Peyer's patch (tissue), 4 donors: ENCODE measurements at regions not wholly inside any gene's neighbourhood (a gene's known extent, or its start where the extent isn't known, plus 50 kb on each side); places are given as distances from the start of the nearest gene placed in this dataset.

Experiments
- POLR2A ChIP-seq, 2 donors: fragments of 450-650 bp; IDR thresholded peaks; one replicate each; pipeline ENCODE4 v1.5.1; 2017; ENCODE audit warnings: antibody characterized with exemption in 2 of 2, mild to moderate bottlenecking in 2 of 2, moderate library complexity in 2 of 2
- TF ChIP-seq, protein P1 (sequence below), 6 experiments: fragments of 450-650 bp in 4 of 6; fragments of 200-600 bp in 2 of 6; sonication (generic) in 1 of 6; IDR thresholded peaks; one replicate each; pipeline ENCODE4 v1.5.1; 2017 to 2019; ENCODE audit warnings: antibody characterized with exemption in 6 of 6, mild to moderate bottlenecking in 3 of 6, moderate library complexity in 1 of 6

DNA sequence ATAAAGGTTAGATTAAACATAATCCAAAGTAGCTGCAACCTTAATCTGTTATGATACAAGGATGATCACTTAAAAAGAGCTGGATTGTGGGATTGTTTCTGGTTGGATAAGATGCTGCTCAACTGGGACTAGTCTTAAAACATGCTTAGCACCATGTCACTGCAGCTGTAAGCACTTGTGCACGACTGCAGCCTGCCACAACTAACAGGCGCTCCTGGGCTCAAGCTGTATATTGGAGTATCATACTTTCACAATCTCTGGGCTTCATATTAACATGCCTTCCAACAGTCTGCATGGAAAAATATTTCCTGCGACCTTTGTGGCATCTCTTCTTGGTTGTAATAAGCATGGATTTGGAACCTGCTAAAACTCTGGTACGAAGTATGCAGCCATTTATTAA, 493.0 kb upstream of the PITX2 start:
- TF ChIP-seq POLR2A (IDR thresholded peaks at IDR 0.05) = no peak
- TF ChIP-seq, protein P1, sequence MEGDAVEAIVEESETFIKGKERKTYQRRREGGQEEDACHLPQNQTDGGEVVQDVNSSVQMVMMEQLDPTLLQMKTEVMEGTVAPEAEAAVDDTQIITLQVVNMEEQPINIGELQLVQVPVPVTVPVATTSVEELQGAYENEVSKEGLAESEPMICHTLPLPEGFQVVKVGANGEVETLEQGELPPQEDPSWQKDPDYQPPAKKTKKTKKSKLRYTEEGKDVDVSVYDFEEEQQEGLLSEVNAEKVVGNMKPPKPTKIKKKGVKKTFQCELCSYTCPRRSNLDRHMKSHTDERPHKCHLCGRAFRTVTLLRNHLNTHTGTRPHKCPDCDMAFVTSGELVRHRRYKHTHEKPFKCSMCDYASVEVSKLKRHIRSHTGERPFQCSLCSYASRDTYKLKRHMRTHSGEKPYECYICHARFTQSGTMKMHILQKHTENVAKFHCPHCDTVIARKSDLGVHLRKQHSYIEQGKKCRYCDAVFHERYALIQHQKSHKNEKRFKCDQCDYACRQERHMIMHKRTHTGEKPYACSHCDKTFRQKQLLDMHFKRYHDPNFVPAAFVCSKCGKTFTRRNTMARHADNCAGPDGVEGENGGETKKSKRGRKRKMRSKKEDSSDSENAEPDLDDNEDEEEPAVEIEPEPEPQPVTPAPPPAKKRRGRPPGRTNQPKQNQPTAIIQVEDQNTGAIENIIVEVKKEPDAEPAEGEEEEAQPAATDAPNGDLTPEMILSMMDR (IDR thresholded peaks at IDR 0.05) = no peak
